ENCODE measurements at regions not wholly inside any gene's neighbourhood (a gene's known extent, or its start where the extent isn't known, plus 50 kb on each side); places are given as distances from the start of the nearest gene placed in this dataset.

DNA sequence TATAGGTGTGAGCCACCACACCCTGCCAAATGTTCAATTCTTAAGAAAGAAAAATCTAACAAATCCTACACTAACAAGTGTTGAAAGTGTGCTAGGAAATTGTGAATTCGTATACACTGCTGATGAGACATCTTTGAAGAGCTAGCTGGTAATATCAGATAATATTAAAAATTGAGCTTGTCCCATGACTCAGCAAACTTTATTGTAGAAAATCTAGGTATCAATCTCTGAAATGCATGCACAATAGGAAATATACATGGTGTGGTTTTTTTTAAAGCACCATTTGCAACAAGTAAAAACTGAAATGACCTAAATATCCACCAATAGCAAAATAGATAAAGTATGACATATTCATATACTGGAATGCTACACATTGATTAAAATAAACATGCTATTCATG lies 110.1 kb upstream of the NXT1 start:
- TF ChIP-seq, protein P1, sequence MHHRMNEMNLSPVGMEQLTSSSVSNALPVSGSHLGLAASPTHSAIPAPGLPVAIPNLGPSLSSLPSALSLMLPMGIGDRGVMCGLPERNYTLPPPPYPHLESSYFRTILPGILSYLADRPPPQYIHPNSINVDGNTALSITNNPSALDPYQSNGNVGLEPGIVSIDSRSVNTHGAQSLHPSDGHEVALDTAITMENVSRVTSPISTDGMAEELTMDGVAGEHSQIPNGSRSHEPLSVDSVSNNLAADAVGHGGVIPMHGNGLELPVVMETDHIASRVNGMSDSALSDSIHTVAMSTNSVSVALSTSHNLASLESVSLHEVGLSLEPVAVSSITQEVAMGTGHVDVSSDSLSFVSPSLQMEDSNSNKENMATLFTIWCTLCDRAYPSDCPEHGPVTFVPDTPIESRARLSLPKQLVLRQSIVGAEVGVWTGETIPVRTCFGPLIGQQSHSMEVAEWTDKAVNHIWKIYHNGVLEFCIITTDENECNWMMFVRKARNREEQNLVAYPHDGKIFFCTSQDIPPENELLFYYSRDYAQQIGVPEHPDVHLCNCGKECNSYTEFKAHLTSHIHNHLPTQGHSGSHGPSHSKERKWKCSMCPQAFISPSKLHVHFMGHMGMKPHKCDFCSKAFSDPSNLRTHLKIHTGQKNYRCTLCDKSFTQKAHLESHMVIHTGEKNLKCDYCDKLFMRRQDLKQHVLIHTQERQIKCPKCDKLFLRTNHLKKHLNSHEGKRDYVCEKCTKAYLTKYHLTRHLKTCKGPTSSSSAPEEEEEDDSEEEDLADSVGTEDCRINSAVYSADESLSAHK (tag by site-specific recombination; IDR thresholded peaks at IDR 0.05), result no peak
- TF ChIP-seq, protein P2, sequence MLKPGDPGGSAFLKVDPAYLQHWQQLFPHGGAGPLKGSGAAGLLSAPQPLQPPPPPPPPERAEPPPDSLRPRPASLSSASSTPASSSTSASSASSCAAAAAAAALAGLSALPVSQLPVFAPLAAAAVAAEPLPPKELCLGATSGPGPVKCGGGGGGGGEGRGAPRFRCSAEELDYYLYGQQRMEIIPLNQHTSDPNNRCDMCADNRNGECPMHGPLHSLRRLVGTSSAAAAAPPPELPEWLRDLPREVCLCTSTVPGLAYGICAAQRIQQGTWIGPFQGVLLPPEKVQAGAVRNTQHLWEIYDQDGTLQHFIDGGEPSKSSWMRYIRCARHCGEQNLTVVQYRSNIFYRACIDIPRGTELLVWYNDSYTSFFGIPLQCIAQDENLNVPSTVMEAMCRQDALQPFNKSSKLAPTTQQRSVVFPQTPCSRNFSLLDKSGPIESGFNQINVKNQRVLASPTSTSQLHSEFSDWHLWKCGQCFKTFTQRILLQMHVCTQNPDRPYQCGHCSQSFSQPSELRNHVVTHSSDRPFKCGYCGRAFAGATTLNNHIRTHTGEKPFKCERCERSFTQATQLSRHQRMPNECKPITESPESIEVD (tag by site-specific recombination; IDR thresholded peaks at IDR 0.05), result no peak
- TF ChIP-seq ZNF404 (tag by site-specific recombination; IDR thresholded peaks at IDR 0.05) (no peak), KLF9 (tag by site-specific recombination; IDR thresholded peaks at IDR 0.05; ENCODE audit: low read depth) (no peak), ZNF530 (tag by site-specific recombination; IDR thresholded peaks at IDR 0.05; ENCODE audit: low read depth) (no peak), ZNF660 (tag by site-specific recombination; IDR thresholded peaks at IDR 0.05) (no peak), ZNF670 (tag by site-specific recombination; IDR thresholded peaks at IDR 0.05; ENCODE audit: low read depth) (no peak), ZNF621 (tag by site-specific recombination; IDR thresholded peaks at IDR 0.05) (no peak), ZBTB8A (tag by site-specific recombination; IDR thresholded peaks at IDR 0.05) (no peak), GLI2 (tag by site-specific recombination; IDR thresholded peaks at IDR 0.05; ENCODE audit: borderline replicate concordance, low read depth) (no peak), ZNF114 (tag by site-specific recombination; IDR thresholded peaks at IDR 0.05) (no peak), ZFP37 (tag by site-specific recombination; IDR thresholded peaks at IDR 0.05) (no peak), ZNF560 (tag by site-specific recombination; IDR thresholded peaks at IDR 0.05; ENCODE audit: borderline replicate concordance) (no peak)
- TF ChIP-seq, protein P3, sequence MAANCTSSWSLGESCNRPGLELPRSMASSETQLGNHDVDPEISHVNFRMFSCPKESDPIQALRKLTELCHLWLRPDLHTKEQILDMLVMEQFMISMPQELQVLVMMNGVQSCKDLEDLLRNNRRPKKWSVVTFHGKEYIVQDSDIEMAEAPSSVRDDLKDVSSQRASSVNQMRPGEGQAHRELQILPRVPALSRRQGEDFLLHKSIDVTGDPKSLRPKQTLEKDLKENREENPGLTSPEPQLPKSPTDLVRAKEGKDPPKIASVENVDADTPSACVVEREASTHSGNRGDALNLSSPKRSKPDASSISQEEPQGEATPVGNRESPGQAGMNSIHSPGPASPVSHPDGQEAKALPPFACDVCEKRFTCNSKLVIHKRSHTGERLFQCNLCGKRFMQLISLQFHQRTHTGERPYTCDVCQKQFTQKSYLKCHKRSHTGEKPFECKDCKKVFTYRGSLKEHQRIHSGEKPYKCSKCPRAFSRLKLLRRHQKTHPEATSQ (tag by site-specific recombination; IDR thresholded peaks at IDR 0.05), result no peak
- H3K9me3 ChIP-seq (ENCODE audit: control insufficient read depth, insufficient read depth, low read depth, low read length), result no peaks in the 10 kb centered on the region
- H3K36me3 ChIP-seq (ENCODE audit: control insufficient read depth in 2 of 2, insufficient read depth in 1 of 2, low read length in 2 of 2), result no peaks in the 10 kb centered on the region
- H3K27ac ChIP-seq (ENCODE audit: extremely low read depth, low read depth, low read length), result no peak overlapping the region
- no peak overlapping the region for H3K4me3 ChIP-seq (ENCODE audit: low read depth, low read length)
- H3K4me1 ChIP-seq (ENCODE audit: control insufficient read depth, insufficient read depth, low read length), result no peaks in the 10 kb centered on the region
- CTCF ChIA-PET, result no interaction called here
- POLR2A ChIA-PET, result no interaction called here

DNA sequence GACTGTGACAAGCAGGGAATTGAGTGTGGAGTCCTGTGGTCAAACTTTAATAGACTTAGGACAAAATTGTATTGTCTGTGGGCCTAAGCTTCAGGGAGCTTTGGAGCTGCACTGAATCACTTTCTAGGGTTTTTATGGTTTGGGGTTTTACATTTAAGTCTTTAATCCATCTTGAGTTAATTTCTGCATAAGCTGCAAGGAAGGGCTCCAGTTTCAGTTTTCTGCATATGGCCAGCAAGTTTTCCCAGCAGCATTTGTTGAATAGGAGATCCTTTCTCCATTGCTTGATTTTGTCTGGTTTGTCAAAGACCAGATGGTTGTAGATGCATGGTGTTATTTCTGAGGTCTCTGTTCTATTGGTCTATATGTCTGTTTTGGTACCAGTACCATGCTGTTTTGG lies 113.4 kb upstream of the NXT1 start:
- Histone ChIP-seq H3K27ac (ENCODE audit: extremely low read depth, low read depth, low read length) (no peak overlapping the region), H3K9me3 (ENCODE audit: control insufficient read depth, insufficient read depth, low read depth, low read length) (no peaks in the 10 kb centered on the region), H3K4me3 (ENCODE audit: low read depth, low read length) (no peak overlapping the region), H3K36me3 (ENCODE audit: control insufficient read depth in 2 of 2, insufficient read depth in 1 of 2, low read length in 2 of 2) (no peaks in the 10 kb centered on the region), H3K4me1 (ENCODE audit: control insufficient read depth, insufficient read depth, low read length) (no peaks in the 10 kb centered on the region)
- ChIA-PET POLR2A (no interaction called here), CTCF (interaction anchor here (0.8 to 4.1 kb wide), 2 partner anchors 8 to 186 kb away, joined by 3 to 38 read pairs; no protein-coding TSS in a partner anchor)
- TF ChIP-seq ZNF366 (tag by site-specific recombination; conservative IDR thresholded peaks at IDR 0.05) (no peak), ZNF510 (tag by site-specific recombination; IDR thresholded peaks at IDR 0.05; ENCODE audit: insufficient replicate concordance) (no peak), ZNF707 (tag by site-specific recombination; IDR thresholded peaks at IDR 0.05) (no peak), ZNF202 (tag by site-specific recombination; IDR thresholded peaks at IDR 0.05; ENCODE audit: borderline replicate concordance) (no peak), ZNF302 (tag by site-specific recombination; IDR thresholded peaks at IDR 0.05; ENCODE audit: low read depth) (no peak), ZNF140 (tag by site-specific recombination; IDR thresholded peaks at IDR 0.05) (no peak), SP7 (tag by site-specific recombination; IDR thresholded peaks at IDR 0.05) (no peak)
- TF ChIP-seq, protein P4, sequence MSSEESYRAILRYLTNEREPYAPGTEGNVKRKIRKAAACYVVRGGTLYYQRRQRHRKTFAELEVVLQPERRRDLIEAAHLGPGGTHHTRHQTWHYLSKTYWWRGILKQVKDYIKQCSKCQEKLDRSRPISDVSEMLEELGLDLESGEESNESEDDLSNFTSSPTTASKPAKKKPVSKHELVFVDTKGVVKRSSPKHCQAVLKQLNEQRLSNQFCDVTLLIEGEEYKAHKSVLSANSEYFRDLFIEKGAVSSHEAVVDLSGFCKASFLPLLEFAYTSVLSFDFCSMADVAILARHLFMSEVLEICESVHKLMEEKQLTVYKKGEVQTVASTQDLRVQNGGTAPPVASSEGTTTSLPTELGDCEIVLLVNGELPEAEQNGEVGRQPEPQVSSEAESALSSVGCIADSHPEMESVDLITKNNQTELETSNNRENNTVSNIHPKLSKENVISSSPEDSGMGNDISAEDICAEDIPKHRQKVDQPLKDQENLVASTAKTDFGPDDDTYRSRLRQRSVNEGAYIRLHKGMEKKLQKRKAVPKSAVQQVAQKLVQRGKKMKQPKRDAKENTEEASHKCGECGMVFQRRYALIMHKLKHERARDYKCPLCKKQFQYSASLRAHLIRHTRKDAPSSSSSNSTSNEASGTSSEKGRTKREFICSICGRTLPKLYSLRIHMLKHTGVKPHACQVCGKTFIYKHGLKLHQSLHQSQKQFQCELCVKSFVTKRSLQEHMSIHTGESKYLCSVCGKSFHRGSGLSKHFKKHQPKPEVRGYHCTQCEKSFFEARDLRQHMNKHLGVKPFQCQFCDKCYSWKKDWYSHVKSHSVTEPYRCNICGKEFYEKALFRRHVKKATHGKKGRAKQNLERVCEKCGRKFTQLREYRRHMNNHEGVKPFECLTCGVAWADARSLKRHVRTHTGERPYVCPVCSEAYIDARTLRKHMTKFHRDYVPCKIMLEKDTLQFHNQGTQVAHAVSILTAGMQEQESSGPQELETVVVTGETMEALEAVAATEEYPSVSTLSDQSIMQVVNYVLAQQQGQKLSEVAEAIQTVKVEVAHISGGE (tag by site-specific recombination; conservative IDR thresholded peaks at IDR 0.05; ENCODE audit: low read depth), result no peak
- TF ChIP-seq, protein P5, sequence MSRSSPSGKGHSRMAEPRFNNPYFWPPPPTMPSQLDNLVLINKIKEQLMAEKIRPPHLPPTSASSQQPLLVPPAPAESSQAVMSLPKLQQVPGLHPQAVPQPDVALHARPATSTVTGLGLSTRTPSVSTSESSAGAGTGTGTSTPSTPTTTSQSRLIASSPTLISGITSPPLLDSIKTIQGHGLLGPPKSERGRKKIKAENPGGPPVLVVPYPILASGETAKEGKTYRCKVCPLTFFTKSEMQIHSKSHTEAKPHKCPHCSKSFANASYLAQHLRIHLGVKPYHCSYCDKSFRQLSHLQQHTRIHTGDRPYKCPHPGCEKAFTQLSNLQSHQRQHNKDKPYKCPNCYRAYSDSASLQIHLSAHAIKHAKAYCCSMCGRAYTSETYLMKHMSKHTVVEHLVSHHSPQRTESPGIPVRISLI (tag by site-specific recombination; IDR thresholded peaks at IDR 0.05), result no peak
- TF ChIP-seq, protein P6, sequence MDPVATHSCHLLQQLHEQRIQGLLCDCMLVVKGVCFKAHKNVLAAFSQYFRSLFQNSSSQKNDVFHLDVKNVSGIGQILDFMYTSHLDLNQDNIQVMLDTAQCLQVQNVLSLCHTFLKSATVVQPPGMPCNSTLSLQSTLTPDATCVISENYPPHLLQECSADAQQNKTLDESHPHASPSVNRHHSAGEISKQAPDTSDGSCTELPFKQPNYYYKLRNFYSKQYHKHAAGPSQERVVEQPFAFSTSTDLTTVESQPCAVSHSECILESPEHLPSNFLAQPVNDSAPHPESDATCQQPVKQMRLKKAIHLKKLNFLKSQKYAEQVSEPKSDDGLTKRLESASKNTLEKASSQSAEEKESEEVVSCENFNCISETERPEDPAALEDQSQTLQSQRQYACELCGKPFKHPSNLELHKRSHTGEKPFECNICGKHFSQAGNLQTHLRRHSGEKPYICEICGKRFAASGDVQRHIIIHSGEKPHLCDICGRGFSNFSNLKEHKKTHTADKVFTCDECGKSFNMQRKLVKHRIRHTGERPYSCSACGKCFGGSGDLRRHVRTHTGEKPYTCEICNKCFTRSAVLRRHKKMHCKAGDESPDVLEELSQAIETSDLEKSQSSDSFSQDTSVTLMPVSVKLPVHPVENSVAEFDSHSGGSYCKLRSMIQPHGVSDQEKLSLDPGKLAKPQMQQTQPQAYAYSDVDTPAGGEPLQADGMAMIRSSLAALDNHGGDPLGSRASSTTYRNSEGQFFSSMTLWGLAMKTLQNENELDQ (tag by site-specific recombination; IDR thresholded peaks at IDR 0.05; ENCODE audit: low read depth), result no peak
